Islet precursor cell (in vitro differentiated cells): ENCODE measurements at regions not wholly inside any gene's neighbourhood (a gene's known extent, or its start where the extent isn't known, plus 50 kb on each side); places are given as distances from the start of the nearest gene placed in this dataset.
A peak's percentile ranks its signal among the peaks of the same experiment; 100 is the strongest.
"Not testable (repeated sequence)": the region's sequence is repeated elsewhere in the genome, so short reads cannot be mapped to it uniquely, and the experiment has no call there.

ENCODE experiments used
- DNase-seq: peaks from one replicate; pipeline ENCODE4 v3.0.0-alpha.2; 2018

- peak; percentile 54 for DNase-seq
Measured at GRCh38 chr1:95631695-95632094, 397.7 kb downstream of the RWDD3 start.

- no peak for DNase-seq
Measured at GRCh38 chr1:95635811-95636210, 401.8 kb downstream of the RWDD3 start.

GRCh38 chr1:95636897-95637296 is 402.9 kb downstream of the RWDD3 start:
- no peak for DNase-seq

GRCh38 chr1:95640746-95641145 is 406.7 kb downstream of the RWDD3 start:
- no peak for DNase-seq

GRCh38 chr1:95641386-95641785 is 407.4 kb downstream of the RWDD3 start:
- DNase-seq: no peak

GRCh38 chr1:95642035-95642434 is 408.0 kb downstream of the RWDD3 start:
- no peak for DNase-seq

- no peak for DNase-seq
Measured at GRCh38 chr1:95643071-95643470, 409.1 kb downstream of the RWDD3 start.

GRCh38 chr1:95645126-95645525 is 411.1 kb downstream of the RWDD3 start:
- not testable (repeated sequence) for DNase-seq

GRCh38 chr1:95650631-95651030 is 416.6 kb downstream of the RWDD3 start:
- no peak for DNase-seq

- no peak for DNase-seq
Measured at GRCh38 chr1:95652423-95652965, 418.5 kb downstream of the RWDD3 start.

- no peak for DNase-seq
Measured at GRCh38 chr1:95653618-95654017, 419.6 kb downstream of the RWDD3 start.

- no peak for DNase-seq
Measured at GRCh38 chr1:95655321-95656020, 421.5 kb downstream of the RWDD3 start.

GRCh38 chr1:95657248-95657647 is 423.2 kb downstream of the RWDD3 start:
- DNase-seq: no peak

- no peak for DNase-seq
Measured at GRCh38 chr1:95659166-95659565, 425.2 kb downstream of the RWDD3 start.

GRCh38 chr1:95659588-95659987 is 425.6 kb downstream of the RWDD3 start:
- no peak for DNase-seq

GRCh38 chr1:95660736-95661135 is 426.7 kb downstream of the RWDD3 start:
- no peak for DNase-seq

- not testable (repeated sequence) for DNase-seq
Measured at GRCh38 chr1:95663530-95663929, 429.5 kb downstream of the RWDD3 start.

- no peak for DNase-seq
Measured at GRCh38 chr1:95668165-95668564, 434.2 kb downstream of the RWDD3 start.

- not testable (repeated sequence) for DNase-seq
Measured at GRCh38 chr1:95669638-95670037, 435.6 kb downstream of the RWDD3 start.

- DNase-seq: no peak
Measured at GRCh38 chr1:95671098-95671497, 437.1 kb downstream of the RWDD3 start.

- DNase-seq: no peak
Measured at GRCh38 chr1:95679262-95679661, 445.3 kb downstream of the RWDD3 start.

GRCh38 chr1:95685081-95685480 is 451.1 kb downstream of the RWDD3 start:
- no peak for DNase-seq

- DNase-seq: no peak
Measured at GRCh38 chr1:95686217-95686616, 452.2 kb downstream of the RWDD3 start.

- no peak for DNase-seq
Measured at GRCh38 chr1:95699149-95699953, 465.3 kb downstream of the RWDD3 start.
